Stimulated activated CD8-positive, alpha-beta memory T cell treated with anti-CD3 and anti-CD28 coated beads, Interleukin-7, amount 100 ng/mL, for 4 hours (primary cell): ENCODE measurements at regions not wholly inside any gene's neighbourhood (a gene's known extent, or its start where the extent isn't known, plus 50 kb on each side); places are given as distances from the start of the nearest gene placed in this dataset.
"Not testable (repeated sequence)": the region's sequence is repeated elsewhere in the genome, so short reads cannot be mapped to it uniquely, and the experiment has no call there.

Source experiments
- DNase-seq, 2 donors: peaks; one replicate each; pipeline ENCODE4 v3.0.0-alpha.2; 2020; ENCODE audit warnings: low read depth in 2 of 2

- no peak for DNase-seq
These were observed 88.7 kb upstream of the XPO1 start for GRCh38 chr2:61626827-61627226.

GRCh38 chr2:61623747-61624146 lies 85.6 kb upstream of the XPO1 start:
- no peak for DNase-seq

GRCh38 chr2:61620244-61621159 lies 82.3 kb upstream of the XPO1 start:
- DNase-seq = no peak

GRCh38 chr2:61619561-61619960 lies 81.4 kb upstream of the XPO1 start:
- DNase-seq = no peak

- no peak for DNase-seq
These were observed 79.5 kb upstream of the XPO1 start for GRCh38 chr2:61617610-61618009.

GRCh38 chr2:61605245-61605644 lies 67.1 kb upstream of the XPO1 start:
- no peak for DNase-seq

GRCh38 chr2:61604433-61604832 lies 66.3 kb upstream of the XPO1 start:
- no peak for DNase-seq

- DNase-seq = not testable (repeated sequence)
These were observed 60.5 kb upstream of the XPO1 start for GRCh38 chr2:61598515-61599156.

GRCh38 chr2:61597300-61598289 lies 59.4 kb upstream of the XPO1 start:
- no peak for DNase-seq

- not testable (repeated sequence) for DNase-seq
These were observed 56.0 kb upstream of the XPO1 start for GRCh38 chr2:61594201-61594600.

GRCh38 chr2:61593648-61594047 lies 55.5 kb upstream of the XPO1 start:
- not testable (repeated sequence) for DNase-seq

- no peak for DNase-seq
These were observed 52.1 kb upstream of the XPO1 start for GRCh38 chr2:61590214-61590613.

- DNase-seq = no peak
These were observed 50.4 kb upstream of the XPO1 start for GRCh38 chr2:61588566-61588965.
